GM08714 (cell line): ENCODE measurements at regions not wholly inside any gene's neighbourhood (a gene's known extent, or its start where the extent isn't known, plus 50 kb on each side); places are given as distances from the start of the nearest gene placed in this dataset.
"Not testable (repeated sequence)": the region's sequence is repeated elsewhere in the genome, so short reads cannot be mapped to it uniquely, and the experiment has no call there.

Source experiments
- H3K4me3 ChIP-seq: fragments of 200-500 bp; sonication (Bioruptor generic); 2 replicates; pipeline ENCODE4 v1.5.1; 2014; ENCODE audit warnings: mild to moderate bottlenecking, low read length, inconsistent platforms
- ZNF274 ChIP-seq: IDR thresholded peaks from 2 replicates; pipeline ENCODE4 v1.6.1; 2012; ENCODE audit warnings: mild to moderate bottlenecking, low read depth, low read length

DNA sequence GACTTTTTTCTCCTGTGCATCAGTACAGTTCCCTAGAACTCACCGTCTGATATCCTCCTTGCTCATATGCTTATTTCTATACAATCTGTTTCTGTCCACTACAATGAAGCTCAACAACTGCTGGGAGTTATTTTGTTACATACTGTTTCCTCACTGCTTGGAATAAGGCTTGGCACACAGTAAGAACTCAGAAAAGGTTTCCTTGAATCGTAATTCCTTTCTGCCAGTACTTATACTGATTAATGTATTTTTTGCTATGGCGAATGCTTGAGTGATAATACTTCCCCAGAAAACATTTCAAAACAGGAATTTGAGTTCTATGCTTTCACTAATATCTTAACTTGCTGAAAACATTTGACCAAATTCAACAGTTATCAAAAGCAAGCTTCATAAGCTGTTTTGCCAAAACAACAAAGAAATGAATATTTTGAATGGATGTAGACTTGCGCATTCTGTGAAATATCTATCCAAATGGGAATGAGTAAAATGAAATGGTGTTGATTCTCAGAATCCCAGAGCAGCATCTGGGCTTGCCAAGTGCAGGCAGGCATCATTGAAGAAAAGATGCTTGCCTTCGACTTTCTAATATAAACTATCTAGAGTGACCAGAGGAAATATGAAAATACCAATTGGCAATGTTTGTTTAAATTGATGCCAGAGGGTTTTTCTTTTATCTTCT is 286.3 kb downstream of the RAP2B start:
- TF ChIP-seq ZNF274 = no peak
- H3K4me3 ChIP-seq = no peak overlapping the region

DNA sequence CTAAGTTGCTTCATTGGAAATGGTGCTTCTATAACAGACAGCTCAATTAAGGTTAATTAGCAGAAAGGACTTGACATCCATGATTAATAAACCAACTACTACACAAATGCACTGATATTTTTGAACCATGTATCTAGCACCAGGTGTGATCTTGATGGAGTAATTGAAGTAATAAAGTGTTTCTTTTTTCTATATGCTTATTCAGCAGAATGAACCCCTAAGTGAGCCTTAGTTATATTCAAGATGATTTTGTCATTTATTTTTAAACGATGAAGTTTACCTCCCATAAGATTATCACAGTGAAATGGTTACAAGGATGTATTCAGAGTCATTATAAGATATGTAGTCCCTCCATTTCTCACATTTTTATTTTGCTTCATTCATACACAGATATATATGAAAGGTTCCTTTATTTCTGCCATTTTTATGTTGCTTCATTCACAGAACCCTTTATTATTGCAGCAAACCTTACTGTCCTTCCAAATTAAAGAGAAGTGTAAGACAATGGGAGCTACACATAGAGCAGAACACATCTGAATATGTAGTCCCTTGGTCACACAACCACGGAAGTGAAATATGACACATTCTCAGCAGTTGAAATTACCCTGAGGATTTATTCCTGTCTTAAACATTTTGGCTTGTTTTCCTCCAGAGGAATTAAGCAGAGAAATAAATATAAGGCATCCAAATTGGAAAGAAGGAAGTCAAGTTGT is 295.0 kb downstream of the RAP2B start:
- no peak overlapping the region for H3K4me3 ChIP-seq

DNA sequence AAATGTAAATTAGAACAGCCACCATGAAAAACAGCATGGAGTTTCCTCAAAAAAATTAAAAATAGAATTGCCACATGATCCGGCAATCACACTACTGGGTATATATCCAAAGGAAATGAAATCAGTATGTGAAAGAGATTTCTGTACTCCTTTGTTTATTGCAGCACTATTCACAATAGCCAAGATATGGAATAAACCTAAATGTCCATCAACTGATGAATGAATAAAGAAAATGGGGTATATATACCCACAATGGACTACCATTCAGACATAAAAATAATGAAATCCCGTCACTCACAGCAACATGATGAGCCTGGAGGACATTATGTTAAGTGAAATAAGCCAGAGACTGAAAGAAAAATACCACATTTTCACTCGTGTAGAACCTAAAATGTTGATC is 296.9 kb downstream of the RAP2B start:
- no peak for TF ChIP-seq ZNF274

More for the DNA sequence above, 295.0 kb downstream of the RAP2B start:
- TF ChIP-seq ZNF274 = no peak

DNA sequence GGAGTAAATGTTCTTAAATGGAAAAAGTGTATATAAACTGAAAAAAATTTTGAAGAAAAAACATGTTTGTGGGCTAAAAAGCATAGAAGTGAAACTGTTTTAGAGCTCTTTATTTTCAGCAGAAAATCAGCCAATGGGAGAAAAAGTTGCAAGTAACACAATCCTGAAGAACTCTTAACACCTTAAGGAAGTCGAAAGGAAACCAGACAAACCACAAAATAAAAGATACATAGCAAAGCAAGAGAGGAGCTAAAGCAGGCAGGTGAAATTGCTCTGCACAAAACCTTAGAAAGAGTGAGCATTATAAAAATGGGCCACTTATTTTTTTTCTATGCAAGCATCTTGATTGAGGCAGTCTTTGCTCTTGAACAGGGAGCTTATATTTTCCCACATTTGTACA is 300.5 kb downstream of the RAP2B start:
- no peak for TF ChIP-seq ZNF274

More for the DNA sequence above, 296.9 kb downstream of the RAP2B start:
- H3K4me3 ChIP-seq = no peak overlapping the region

DNA sequence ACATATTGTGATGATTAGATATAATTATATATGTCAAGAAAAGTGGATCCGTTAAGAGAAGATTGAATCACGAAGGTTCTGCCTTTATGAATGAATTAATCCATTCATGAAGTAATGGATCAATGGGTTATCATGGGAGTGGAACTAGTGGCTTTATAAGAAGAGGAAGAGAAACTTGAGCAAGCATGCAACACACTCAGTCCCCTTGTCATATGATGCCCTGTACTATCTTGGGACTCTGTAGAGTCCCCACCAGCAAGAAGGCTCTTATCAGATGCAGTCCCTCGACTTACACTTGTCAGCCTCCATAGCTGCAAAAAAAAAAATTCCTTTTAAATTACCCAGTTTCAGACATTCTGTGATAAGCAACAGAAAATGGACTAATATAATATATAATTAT is 301.9 kb downstream of the RAP2B start:
- H3K4me3 ChIP-seq = no peak overlapping the region
- no peak for TF ChIP-seq ZNF274

More for the DNA sequence above, 300.5 kb downstream of the RAP2B start:
- no peak overlapping the region for H3K4me3 ChIP-seq

DNA sequence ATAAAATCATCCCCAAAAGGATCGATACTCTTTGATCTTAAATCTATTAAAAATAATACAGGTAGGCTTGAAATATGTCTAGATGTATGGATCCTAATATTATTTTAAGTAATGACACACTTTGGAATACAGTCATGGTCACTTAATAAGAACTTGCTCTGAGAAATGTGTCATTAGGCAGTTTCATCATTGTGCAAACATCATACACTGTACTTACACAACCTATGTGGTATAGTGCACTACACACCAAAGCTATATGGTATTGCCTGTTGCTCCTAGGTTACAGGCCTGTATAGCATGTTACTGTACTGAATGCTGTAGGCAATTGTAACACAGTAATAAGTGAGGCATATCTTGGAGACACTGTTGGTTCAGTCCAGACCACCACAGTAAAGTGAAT is 307.1 kb downstream of the RAP2B start:
- H3K4me3 ChIP-seq = no peak overlapping the region
- TF ChIP-seq ZNF274 = no peak

DNA sequence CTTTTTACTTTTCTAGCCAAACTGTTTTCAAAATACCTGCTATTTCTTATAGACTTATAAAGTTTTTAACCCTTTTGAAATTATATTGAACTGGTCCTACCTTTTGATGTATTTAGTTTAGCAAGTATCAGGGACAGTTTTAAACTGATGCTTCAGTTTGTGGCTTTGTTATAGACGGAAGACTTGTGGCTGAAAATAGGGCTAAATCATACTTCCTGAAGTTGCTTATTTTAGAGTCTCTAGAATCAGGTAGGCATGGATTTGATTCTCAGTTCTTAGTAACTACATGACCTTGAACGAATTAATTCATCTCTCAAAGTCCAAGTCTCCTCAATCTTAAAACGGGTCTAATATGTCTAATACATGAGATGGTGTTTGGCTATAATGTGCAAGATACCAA is 322.8 kb downstream of the RAP2B start:
- no peak overlapping the region for H3K4me3 ChIP-seq
- no peak for TF ChIP-seq ZNF274

DNA sequence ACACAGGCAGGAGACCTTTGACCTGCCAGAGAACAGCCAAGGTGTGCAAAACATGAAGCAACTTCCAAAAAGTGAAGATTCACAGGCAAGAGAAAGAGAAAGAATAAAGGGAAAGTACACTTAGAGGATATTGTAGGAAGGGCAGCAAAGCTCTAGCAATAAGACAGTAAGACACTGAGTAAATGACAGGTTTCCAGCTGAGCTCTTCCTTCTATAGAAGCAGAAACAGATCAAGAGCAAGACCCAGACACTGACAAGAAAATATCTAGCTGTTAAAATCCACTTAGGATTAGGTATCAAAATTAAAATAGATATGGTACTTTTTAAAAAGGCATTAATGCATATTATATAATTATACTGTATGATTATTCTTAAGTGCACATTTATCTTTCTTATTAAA is 333.4 kb downstream of the RAP2B start:
- no peak overlapping the region for H3K4me3 ChIP-seq
- no peak for TF ChIP-seq ZNF274

DNA sequence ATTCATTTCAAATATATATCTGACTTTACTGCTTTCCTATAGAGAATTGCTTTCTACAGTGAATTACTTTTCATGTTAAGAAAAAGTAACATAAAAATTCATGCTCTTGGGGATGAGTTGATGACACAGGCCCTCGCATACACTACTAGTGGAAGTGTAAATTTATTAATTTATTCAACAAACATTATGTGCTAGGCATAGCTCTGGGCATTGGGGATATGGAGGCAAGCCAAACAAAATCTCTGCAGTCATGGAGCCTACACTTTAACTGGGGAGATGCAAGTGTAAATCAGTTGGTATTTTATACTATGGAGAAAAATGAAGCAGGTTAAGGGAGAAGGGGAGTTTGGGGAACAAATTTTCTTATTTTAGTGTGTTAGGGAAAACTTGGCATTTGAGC is 340.7 kb downstream of the RAP2B start:
- no peak overlapping the region for H3K4me3 ChIP-seq
- no peak for TF ChIP-seq ZNF274

DNA sequence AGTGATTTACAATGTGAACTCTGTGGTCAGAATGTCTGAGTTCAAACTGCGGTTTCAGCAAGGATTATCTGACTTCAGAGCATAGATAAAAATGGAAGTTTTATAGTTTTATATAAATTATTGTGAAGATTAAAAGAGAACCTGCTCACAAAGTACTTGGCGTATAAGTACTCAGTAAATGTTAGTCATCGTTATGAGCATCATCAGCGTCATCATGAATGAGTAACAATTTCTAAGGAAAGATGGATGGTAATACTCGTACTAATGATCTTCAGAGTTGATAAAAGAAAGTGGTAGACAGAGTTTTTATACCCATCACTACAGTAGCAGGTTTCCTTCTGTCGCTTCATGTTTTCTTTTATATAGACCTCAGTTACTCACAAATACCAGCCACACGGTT is 341.8 kb downstream of the RAP2B start:
- no peak for TF ChIP-seq ZNF274
- H3K4me3 ChIP-seq = no peak overlapping the region

DNA sequence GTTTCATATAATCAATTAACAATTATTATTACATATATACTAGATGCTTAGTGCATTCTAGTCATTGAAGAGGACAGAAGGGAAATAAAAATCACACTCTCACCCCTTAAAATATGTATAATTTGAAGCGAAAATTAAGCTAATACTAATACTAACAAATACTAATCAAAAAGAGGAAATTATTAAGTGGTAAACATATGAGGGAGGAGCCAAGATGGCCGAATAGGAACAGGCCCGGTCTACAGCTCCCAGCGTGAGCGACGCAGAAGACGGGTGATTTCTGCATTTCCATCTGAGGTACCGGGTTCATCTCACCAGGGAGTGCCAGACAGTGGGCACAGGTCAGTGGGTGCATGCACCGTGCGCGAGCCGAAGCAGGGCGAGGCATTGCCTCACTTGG is 344.2 kb downstream of the RAP2B start:
- not testable (repeated sequence) for H3K4me3 ChIP-seq

DNA sequence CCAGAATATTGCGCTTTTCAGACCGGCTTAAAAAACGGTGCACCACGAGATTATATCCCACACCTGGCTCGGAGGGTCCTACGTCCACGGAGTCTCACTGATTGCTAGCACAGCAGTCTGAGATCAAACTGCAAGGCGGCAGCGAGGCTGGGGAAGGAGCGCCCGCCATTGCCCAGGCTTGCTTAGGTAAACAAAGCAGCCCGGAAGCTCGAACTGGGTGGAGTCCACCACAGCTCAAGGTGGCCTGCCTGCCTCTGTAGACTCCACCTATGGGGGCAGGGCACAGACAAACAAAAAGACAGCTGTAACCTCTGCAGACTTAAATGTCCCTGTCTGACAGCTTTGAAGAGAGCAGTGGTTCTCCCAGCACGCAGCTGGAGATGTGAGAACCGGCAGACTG is 344.7 kb downstream of the RAP2B start:
- H3K4me3 ChIP-seq = not testable (repeated sequence)

DNA sequence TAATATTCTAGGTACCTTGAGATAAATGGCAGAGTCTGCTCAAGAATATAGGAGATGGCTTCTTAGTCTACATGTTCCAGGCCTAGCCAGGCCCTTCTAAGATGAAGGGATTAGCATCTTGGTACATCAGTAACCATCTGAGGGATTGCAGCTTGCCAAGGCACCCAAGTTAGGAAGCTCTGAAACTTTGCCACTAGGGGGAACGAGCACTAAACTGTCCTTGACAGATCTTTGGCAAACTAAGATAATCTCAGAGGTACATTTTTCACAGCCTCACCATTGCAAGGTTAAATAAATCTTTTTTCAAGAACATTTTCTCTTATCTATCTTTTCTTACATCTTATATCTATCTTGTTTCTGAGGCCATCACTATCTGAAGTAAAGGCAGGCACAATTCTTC is 351.2 kb downstream of the RAP2B start:
- H3K4me3 ChIP-seq = no peak overlapping the region
- TF ChIP-seq ZNF274 = no peak

DNA sequence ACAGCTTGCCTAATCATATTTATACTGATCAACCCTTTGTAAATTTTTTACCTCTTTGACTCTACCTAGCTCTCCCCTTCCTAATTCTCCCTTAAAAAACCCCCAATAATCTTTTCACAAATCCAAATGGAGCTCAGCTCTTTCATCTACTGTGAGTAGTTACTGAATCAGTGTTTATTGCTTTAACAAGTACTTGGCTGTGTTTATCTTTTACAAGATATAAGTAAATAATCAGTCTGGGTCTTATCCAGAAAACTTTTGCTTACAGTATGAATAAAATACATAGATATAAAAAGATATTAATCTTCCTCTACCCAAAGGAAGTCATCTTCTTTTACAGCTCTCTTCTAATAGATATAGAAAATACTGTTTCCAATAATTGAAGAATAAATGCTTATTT is 366.4 kb downstream of the RAP2B start:
- no peak for TF ChIP-seq ZNF274
- H3K4me3 ChIP-seq = no peak overlapping the region

DNA sequence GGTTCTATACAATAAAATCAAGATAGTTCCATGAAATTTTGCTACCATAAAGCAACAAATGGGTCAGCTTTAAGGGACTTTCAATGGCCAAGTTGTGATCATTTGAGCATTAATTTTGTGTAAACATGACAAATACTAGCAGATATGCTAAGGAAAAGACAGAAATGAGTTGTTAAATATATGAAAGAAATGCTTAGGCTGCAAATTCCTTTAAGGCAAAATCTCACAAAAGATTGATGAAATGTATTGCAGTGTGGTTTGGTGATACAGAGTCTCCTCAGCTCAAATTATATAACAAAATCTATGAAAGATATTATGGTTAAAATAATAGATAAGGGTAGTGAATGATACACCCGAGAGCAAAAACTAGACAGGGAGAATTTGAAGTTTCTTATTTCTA is 377.2 kb downstream of the RAP2B start:
- no peak for TF ChIP-seq ZNF274
- H3K4me3 ChIP-seq = no peak overlapping the region

DNA sequence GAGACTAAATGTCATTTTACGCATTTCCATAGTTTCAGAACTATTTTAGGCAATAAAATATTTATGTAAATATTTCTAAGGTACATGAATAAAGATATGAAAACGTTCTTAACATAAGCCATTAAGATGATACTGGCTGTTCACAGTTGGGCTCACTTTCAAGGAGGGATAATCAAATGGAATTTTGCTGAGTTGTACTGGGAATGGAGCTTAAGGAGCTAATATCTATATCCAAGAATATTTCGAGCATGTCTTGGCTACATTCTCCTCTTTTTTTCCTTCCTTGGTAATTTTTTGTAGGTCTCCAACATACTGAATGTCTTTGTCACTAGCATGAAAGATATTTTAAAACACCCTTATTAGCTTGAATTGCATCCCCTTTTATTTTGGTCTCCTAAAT is 383.4 kb downstream of the RAP2B start:
- H3K4me3 ChIP-seq = no peak overlapping the region
- TF ChIP-seq ZNF274 = no peak

DNA sequence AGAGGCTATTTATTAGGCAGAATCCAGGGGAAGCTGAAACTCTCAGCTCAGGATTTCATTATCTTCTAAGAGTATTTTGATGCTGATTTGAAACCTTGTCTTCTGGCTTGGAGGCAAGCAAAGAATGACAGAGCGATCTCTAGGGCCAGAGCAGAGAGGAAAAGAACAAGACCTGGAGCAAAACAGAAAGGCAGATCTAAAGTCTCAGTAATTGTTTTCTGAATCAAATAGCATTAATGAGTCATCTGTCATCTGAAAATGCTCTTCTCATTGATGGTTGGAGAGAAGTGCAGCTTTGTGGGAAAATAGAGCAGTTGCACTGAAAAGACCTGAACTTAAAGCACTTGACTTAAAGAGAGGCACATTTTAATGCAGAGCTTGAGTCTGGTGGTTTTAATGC is 385.9 kb downstream of the RAP2B start:
- no peak for TF ChIP-seq ZNF274
- H3K4me3 ChIP-seq = no peak overlapping the region

DNA sequence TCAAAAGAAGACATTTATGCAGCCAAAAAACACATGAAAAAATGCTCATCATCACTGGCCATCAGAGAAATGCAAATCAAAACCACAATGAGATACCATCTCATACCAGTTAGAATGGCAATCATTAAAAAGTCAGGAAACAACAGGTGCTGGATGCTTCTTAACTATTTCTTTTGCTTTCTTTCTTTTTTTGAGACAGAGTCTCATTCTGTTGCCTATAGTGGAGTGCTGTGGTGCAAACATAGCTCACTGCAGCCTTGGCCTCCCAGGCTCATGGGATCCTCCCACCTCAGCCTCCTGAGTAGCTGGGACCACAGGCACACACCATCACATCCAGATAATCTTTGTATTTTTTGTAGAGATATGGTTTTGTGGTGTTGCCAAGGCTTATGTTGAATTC is 387.7 kb downstream of the RAP2B start:
- not testable (repeated sequence) for H3K4me3 ChIP-seq
